Choroid plexus epithelial cell (primary cell): ENCODE measurements at regions not wholly inside any gene's neighbourhood (a gene's known extent, or its start where the extent isn't known, plus 50 kb on each side); places are given as distances from the start of the nearest gene placed in this dataset.
"Not testable (repeated sequence)": the region's sequence is repeated elsewhere in the genome, so short reads cannot be mapped to it uniquely, and the experiment has no call there.

Source experiments
- DNase-seq: peaks from one replicate; pipeline ENCODE4 v3.0.0-alpha.2; 2010; ENCODE audit warnings: low read depth
- H3K4me3 ChIP-seq: 2 replicates; pipeline ENCODE4 v1.5.1; 2011; ENCODE audit warnings: low read depth, mild to moderate bottlenecking, control low read depth, low read length, moderate library complexity
- CTCF ChIP-seq: conservative IDR thresholded peaks from 2 replicates; pipeline ENCODE4 v1.5.1; 2011; ENCODE audit warnings: low read depth, mild to moderate bottlenecking, control low read depth, inconsistent platforms, low read length, moderate library complexity

GRCh38 chr2:173556816-173557215 lies 202.1 kb downstream of the CDCA7 start:
- TF ChIP-seq CTCF, result no peak
- DNase-seq, result no peak
- no peak overlapping the region for H3K4me3 ChIP-seq

- H3K4me3 ChIP-seq, result no peak overlapping the region
- no peak for TF ChIP-seq CTCF
- no peak for DNase-seq
These were observed 202.8 kb downstream of the CDCA7 start for GRCh38 chr2:173557497-173557896.

GRCh38 chr2:173567493-173567892 lies 212.8 kb downstream of the CDCA7 start:
- H3K4me3 ChIP-seq, result no peak overlapping the region
- TF ChIP-seq CTCF, result no peak

GRCh38 chr2:173568054-173568453 lies 213.4 kb downstream of the CDCA7 start:
- H3K4me3 ChIP-seq, result no peak overlapping the region
- peak; percentile 30 for DNase-seq

More at GRCh38 chr2:173567493-173567892, 212.8 kb downstream of the CDCA7 start:
- DNase-seq, result no peak

GRCh38 chr2:173571021-173571821 lies 216.5 kb downstream of the CDCA7 start:
- TF ChIP-seq CTCF, result peak; percentile 53
- peak; percentile 57 for DNase-seq
- no peak overlapping the region for H3K4me3 ChIP-seq

More at GRCh38 chr2:173568054-173568453, 213.4 kb downstream of the CDCA7 start:
- TF ChIP-seq CTCF, result peak; percentile 49

- no peak overlapping the region for H3K4me3 ChIP-seq
- no peak for TF ChIP-seq CTCF
- DNase-seq, result no peak
These were observed 217.4 kb downstream of the CDCA7 start for GRCh38 chr2:173571887-173572680.

GRCh38 chr2:173572848-173573247 lies 218.2 kb downstream of the CDCA7 start:
- no peak overlapping the region for H3K4me3 ChIP-seq
- no peak for DNase-seq
- no peak for TF ChIP-seq CTCF

GRCh38 chr2:173573782-173574181 lies 219.1 kb downstream of the CDCA7 start:
- DNase-seq, H3K4me3 ChIP-seq: not testable (repeated sequence)
